Ovary (tissue), 7 donors: ENCODE measurements at regions not wholly inside any gene's neighbourhood (a gene's known extent, or its start where the extent isn't known, plus 50 kb on each side); places are given as distances from the start of the nearest gene placed in this dataset.

ENCODE experiments used
- DNase-seq, 5 donors: peaks; one replicate each; pipeline ENCODE4 v3.0.0-alpha.2; 2019 to 2020
- H3K27ac ChIP-seq, 2 donors: fragments of 200-600 bp; one replicate each; pipeline versions ENCODE4 v1.5.1 to v1.8.0; 2019 to 2022
- H3K27me3 ChIP-seq: fragments of 200-600 bp; one replicate; pipeline ENCODE4 v1.8.0; 2022
- H3K36me3 ChIP-seq: fragments of 200-600 bp; sonication (generic); one replicate; pipeline ENCODE4 v1.5.1; 2019
- H3K4me1 ChIP-seq: one replicate; pipeline ENCODE4 v1.8.1; 2013; ENCODE audit warnings: mild to moderate bottlenecking, moderate library complexity; ENCODE audit not compliant: insufficient read depth
- H3K4me3 ChIP-seq: fragments of 200-600 bp; sonication (generic); one replicate; pipeline ENCODE4 v1.5.1; 2017
- H3K9me3 ChIP-seq, 2 donors: fragments of 200-600 bp in 1 of 2; sonication (generic) in 1 of 2; one replicate each; pipeline versions ENCODE4 v1.5.1 to v1.8.1; 2013 to 2019; ENCODE audit warnings: mild to moderate bottlenecking in 1 of 2, moderate library complexity in 1 of 2
- EP300 ChIP-seq: sonication (generic); formaldehyde crosslinking; IDR thresholded peaks from one replicate; pipeline ENCODE4 v1.6.1; 2017; ENCODE audit warnings: antibody characterized with exemption
- POLR2A ChIP-seq: fragments of 450-650 bp; IDR thresholded peaks from one replicate; pipeline ENCODE4 v1.6.1; 2017; ENCODE audit warnings: antibody characterized with exemption, mild to moderate bottlenecking, moderate library complexity
- WGBS, 3 donors: extraction: QIAGEN DNeasy Blood & Tissue Kit in 1 of 3; methylation state at CpG; one replicate each; pipeline versions ENCODE4 v1.1.5 to v1.1.7; 2013 to 2017; 5-methylcytosine and 5-hydroxymethylcytosine counted together
- intact Hi-C, 4 donors: fragments of 100-400 bp; cut with DNase I; formaldehyde crosslinking; loops; one replicate each; pipeline versions ENCODE4 v1.11.0 to v1.15.1; 2022 to 2023
- TF ChIP-seq, protein P1 (sequence below), 3 donors: fragments of 450-650 bp in 2 of 3; fragments of 200-600 bp in 1 of 3; IDR thresholded peaks; one replicate each; pipeline versions ENCODE4 v1.5.1 to v1.8.0; 2016 to 2022; ENCODE audit warnings: antibody characterized with exemption in 3 of 3, mild to moderate bottlenecking in 1 of 3
- donor health status: DM: no; HTN: no; CAD: no; lungs with moderate emphysema.
- donor health status: DM: no; HTN: no; CAD: no.
- donor health status: Bipolar disorder and iron deficiency.
- donor health status: DM: no; HTN: no; CAD: no.
- donor health status: DM: yes; HTN: yes; CAD: no.

DNA sequence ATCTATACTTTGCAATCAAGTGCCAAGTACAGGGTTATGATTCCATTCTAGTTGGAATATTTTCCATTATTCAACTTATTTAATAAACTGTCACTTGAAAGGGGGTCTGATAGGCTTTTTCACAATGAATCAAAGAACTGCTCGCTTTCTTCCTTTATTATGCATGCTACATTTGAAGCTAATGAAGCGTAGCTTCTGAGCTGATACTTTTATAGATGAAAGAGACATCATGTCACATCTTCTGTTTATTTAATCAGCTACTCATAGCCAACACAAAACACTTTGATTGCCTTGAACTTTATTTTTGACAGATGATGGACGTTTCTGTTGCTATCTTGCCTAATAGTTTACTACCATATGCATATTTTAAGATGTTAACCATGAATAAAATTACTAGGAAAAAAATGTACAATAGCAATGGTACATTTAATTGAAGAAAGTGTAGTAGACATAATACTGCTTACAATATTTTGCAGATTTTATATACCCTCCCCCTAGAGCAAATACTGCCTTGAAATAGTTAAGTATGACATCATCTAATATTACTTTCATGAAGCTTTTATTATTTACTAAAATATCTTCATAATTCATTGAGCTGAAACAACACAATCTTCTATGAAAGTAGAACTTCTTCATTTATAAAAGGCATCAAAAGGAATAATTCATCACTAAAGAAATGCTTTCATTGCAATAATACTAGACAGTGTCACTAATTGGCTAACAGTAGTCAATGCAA lies 529.3 kb upstream of the TYRP1 start:
- TF ChIP-seq POLR2A, result no peak
- TF ChIP-seq, protein P1, sequence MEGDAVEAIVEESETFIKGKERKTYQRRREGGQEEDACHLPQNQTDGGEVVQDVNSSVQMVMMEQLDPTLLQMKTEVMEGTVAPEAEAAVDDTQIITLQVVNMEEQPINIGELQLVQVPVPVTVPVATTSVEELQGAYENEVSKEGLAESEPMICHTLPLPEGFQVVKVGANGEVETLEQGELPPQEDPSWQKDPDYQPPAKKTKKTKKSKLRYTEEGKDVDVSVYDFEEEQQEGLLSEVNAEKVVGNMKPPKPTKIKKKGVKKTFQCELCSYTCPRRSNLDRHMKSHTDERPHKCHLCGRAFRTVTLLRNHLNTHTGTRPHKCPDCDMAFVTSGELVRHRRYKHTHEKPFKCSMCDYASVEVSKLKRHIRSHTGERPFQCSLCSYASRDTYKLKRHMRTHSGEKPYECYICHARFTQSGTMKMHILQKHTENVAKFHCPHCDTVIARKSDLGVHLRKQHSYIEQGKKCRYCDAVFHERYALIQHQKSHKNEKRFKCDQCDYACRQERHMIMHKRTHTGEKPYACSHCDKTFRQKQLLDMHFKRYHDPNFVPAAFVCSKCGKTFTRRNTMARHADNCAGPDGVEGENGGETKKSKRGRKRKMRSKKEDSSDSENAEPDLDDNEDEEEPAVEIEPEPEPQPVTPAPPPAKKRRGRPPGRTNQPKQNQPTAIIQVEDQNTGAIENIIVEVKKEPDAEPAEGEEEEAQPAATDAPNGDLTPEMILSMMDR (IDR thresholded peaks at IDR 0.05), result no peak
- no peak for TF ChIP-seq EP300
- no peak overlapping the region for H3K4me3 ChIP-seq
- WGBS, 3 donors, result 71 to 78% (median 72%) methylated on average over 3 of the region's 3 CpGs
- no peak overlapping the region for H3K27ac ChIP-seq
- H3K9me3 ChIP-seq, result no peaks in the 10 kb centered on the region
- intact Hi-C loops, result no loop called here
- H3K4me1 ChIP-seq, result no peaks in the 10 kb centered on the region
- no peaks in the 10 kb centered on the region for H3K36me3 ChIP-seq
- H3K27me3 ChIP-seq, result no peaks in the 10 kb centered on the region
- DNase-seq, result no peak

DNA sequence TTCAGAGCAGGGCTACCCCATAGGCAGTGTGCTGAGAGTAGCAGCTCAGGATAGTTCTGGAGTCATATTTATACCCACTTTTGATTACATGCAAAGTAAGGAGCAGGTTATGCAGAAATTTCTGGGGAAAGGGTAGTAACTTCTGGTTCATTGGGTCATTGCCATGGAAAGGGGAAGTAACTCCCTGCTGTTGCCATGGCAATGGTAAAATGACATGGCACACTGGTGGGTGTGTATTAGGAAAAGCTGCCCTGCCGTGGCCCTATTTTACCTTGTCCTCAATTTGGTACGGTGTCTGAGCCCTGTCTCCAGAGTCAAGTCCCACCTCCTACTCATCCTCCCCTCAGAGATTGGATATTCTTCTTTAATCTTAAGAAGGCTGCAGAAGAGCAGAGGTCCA lies 526.7 kb upstream of the TYRP1 start:
- TF ChIP-seq POLR2A, result no peak
- TF ChIP-seq EP300, result no peak
- TF ChIP-seq, protein P1 (IDR thresholded peaks at IDR 0.05), result no peak
- no peaks in the 10 kb centered on the region for H3K27me3 ChIP-seq

DNA sequence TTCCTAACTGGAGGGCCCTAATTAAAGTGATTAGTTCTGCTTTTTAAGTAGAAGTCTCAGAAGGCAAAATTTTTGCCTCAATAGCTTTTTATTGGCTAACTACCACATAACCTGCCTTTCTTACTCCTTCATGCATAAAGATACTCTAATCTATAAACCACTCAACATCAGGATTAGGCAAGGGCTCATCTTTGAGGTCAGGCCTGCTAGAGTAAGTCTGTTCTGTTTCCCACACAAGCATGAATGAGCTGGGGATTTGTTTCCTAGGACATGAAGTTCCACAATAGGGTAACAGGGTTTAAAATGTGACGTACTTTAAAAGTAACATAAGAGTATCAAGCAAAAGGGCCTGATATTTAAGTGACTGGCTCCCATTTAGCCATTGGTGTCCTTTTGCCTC lies 522.7 kb upstream of the TYRP1 start:
- Histone ChIP-seq H3K4me1 (no peaks in the 10 kb centered on the region), H3K36me3 (no peaks in the 10 kb centered on the region), H3K4me3 (no peak overlapping the region), H3K27me3 (no peaks in the 10 kb centered on the region), H3K27ac (no peak overlapping the region), H3K9me3 (no peaks in the 10 kb centered on the region)
- intact Hi-C loops, result no loop called here
- TF ChIP-seq EP300, result no peak
- TF ChIP-seq, protein P1 (IDR thresholded peaks at IDR 0.05), result no peak
- TF ChIP-seq POLR2A, result no peak
- 92 to 100% (median 92%) methylated on average over 1 of the region's 1 CpG for WGBS, 3 donors
- no peak for DNase-seq

More for the DNA sequence above, 526.7 kb upstream of the TYRP1 start:
- Histone ChIP-seq H3K9me3 (no peaks in the 10 kb centered on the region), H3K27ac (no peak overlapping the region), H3K4me1 (no peaks in the 10 kb centered on the region), H3K36me3 (no peaks in the 10 kb centered on the region), H3K4me3 (no peak overlapping the region)
- WGBS, 3 donors, result 77 to 84% (median 81%) methylated on average over 2 of the region's 2 CpGs
- intact Hi-C loops, result no loop called here
- no peak for DNase-seq

DNA sequence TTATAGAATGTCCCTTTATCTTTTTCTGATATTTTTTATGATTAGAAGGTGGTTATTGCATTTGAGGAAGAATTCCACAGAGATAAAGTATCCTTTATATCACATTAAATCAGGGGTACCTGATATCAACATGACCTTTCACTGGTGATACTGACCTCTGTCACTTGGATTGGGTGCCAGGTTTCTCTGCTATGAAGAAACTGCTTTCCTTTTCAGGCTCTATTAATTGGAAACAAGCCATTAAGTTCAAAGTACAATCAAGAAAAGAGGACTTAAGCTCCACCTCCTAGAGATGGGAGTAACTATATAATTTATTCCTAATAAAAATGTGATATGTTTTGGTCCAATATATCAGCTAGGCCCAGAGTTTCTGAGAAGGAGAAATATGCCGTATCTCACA lies 514.6 kb upstream of the TYRP1 start:
- Histone ChIP-seq H3K27me3 (no peaks in the 10 kb centered on the region), H3K36me3 (no peaks in the 10 kb centered on the region), H3K27ac (no peak overlapping the region), H3K9me3 (no peaks in the 10 kb centered on the region), H3K4me1 (no peaks in the 10 kb centered on the region), H3K4me3 (no peak overlapping the region)
- no peak for DNase-seq
- 37 to 56% (median 53%) methylated on average over 1 of the region's 1 CpG for WGBS, 3 donors
- intact Hi-C loops, result no loop called here
- TF ChIP-seq, protein P1 (IDR thresholded peaks at IDR 0.05), result no peak
- TF ChIP-seq EP300 (no peak), POLR2A (no peak)
